ENCODE measurements at regions not wholly inside any gene's neighbourhood (a gene's known extent, or its start where the extent isn't known, plus 50 kb on each side); places are given as distances from the start of the nearest gene placed in this dataset.

DNA sequence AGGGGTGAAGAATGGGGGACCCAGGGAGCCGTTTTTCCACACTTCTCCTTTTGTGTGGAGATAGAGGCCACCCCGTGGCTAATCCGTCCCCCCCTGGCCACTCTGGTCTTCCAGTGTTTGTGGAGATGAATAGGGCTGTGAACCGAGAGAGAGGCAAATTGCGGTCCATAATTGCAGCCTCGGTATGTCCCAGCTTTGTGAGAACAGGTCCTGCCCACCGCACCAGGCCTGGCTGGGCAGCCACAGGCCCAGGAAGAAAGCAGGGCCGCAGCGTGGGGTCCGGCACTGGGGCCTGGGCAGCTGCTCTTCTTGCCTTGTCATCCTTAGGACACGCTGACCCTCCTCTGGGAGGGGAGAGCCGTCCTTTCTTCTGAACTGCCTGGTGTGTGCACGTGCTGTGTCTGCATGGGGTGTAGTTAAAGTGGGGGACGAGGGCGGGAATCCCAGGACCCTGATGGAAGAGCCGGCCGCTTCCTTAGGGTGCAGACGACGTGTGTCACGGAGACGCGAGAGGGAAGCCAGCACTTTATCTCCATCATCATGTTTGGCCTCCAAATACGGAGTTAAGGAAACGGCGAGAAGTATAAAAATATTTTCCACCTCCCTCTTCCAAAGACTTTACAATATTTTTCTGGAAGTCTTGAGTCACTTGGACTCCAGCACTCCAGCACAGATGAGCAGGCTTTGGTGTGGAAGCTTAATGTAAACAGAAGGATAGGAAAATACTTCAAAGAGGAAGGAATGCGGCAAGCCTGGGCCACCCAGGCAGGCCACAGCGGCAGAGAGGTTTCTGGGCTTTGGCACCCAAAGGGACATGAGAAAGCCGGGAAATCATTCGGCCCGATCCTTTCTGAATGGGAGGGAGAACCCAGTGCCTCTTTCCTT lies 1248.4 kb downstream of the BRD1 start:
- no peak overlapping the region for H3K4me3 ChIP-seq (ENCODE audit: low read depth, low read length)
- DNase-seq (ENCODE audit: low read depth) = no peak
- TF ChIP-seq MYC (IDR thresholded peaks at IDR 0.05; ENCODE audit: low read depth, low read length) = no peak
- TF ChIP-seq POLR2A (IDR thresholded peaks at IDR 0.05; ENCODE audit: extremely low read depth, insufficient read length) = no peak
- TF ChIP-seq, protein P1, sequence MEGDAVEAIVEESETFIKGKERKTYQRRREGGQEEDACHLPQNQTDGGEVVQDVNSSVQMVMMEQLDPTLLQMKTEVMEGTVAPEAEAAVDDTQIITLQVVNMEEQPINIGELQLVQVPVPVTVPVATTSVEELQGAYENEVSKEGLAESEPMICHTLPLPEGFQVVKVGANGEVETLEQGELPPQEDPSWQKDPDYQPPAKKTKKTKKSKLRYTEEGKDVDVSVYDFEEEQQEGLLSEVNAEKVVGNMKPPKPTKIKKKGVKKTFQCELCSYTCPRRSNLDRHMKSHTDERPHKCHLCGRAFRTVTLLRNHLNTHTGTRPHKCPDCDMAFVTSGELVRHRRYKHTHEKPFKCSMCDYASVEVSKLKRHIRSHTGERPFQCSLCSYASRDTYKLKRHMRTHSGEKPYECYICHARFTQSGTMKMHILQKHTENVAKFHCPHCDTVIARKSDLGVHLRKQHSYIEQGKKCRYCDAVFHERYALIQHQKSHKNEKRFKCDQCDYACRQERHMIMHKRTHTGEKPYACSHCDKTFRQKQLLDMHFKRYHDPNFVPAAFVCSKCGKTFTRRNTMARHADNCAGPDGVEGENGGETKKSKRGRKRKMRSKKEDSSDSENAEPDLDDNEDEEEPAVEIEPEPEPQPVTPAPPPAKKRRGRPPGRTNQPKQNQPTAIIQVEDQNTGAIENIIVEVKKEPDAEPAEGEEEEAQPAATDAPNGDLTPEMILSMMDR (IDR thresholded peaks at IDR 0.05; ENCODE audit: low read depth, low read length) = no peak
- TF ChIP-seq, protein P2, sequence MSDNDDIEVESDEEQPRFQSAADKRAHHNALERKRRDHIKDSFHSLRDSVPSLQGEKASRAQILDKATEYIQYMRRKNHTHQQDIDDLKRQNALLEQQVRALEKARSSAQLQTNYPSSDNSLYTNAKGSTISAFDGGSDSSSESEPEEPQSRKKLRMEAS (IDR thresholded peaks at IDR 0.05; ENCODE audit: low read depth, low read length) = no peak

DNA sequence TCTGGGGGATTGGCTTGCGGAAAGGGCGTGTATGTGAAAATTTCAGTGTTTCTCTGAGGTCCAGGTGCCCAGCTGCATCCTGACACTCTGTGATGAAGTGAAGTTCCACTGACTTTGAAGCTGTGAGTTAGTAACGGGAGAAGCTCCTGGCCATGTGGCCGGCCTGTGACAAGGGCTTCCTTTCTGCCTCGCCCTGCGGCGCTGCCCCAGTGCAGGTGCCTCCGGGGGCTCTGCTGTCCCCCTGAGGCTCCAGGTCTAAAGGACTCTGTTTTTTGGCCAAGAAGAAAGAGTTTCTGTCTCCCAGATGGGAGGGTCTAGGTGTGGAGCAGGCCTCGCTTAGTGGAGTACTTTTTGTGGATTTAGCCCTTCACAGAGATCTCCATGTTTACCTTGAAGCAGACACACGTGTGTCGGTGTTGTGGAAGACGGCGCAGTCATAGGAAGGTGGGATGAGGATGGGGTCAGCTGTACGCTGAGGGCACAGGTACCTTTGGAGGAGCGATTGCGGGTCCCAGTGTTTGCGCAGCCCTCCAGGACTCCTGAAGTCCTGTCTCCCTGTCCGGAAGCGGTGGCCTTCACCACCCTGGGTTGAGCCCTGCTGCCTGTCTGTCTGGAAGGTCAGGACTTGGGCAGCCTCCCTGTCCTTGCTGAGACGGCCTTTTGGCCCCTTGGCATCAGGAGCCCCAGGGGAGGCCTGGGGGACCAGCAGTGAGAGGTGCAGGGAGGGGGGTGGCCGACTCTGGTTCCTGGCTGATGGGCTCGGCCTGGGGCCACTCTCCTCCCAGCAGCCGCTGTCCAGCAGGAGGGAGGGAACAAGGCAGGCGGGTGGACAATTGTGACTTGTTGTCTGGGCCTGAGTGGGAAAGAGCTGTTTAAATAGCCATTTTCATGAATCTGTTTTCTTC lies 1249.3 kb downstream of the BRD1 start:
- TF ChIP-seq POLR2A (IDR thresholded peaks at IDR 0.05; ENCODE audit: extremely low read depth, insufficient read length) (no peak), MYC (IDR thresholded peaks at IDR 0.05; ENCODE audit: low read depth, low read length) (no peak)
- TF ChIP-seq, protein P1 (IDR thresholded peaks at IDR 0.05; ENCODE audit: low read depth, low read length) = no peak
- TF ChIP-seq, protein P2 (IDR thresholded peaks at IDR 0.05; ENCODE audit: low read depth, low read length) = no peak
- DNase-seq (ENCODE audit: low read depth) = no peak
- H3K4me3 ChIP-seq (ENCODE audit: low read depth, low read length) = no peak overlapping the region

DNA sequence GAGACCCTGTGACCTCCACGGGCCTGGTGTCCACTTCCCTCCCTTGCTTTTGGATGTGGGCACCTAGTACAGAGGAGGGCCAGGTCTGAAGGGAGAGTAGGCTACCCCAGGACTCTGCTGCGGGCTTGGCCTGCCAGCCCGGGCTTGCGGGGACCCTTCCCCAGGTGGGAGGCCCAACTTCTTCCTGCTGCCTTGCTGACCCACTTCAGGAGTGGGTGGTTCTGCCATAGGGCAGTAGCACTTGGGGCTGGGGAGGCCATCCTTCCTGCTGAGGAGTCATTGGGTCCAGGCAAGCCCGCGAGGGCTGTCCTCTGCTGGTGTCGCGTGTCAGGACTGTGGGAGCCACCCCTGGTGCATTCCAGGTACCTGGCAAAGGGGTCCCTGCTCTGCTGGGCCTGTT lies 1250.0 kb downstream of the BRD1 start:
- H3K4me3 ChIP-seq (ENCODE audit: low read depth, low read length) = no peak overlapping the region
- TF ChIP-seq, protein P1 (IDR thresholded peaks at IDR 0.05; ENCODE audit: low read depth, low read length) = no peak
- TF ChIP-seq MYC (IDR thresholded peaks at IDR 0.05; ENCODE audit: low read depth, low read length) (no peak), POLR2A (IDR thresholded peaks at IDR 0.05; ENCODE audit: extremely low read depth, insufficient read length) (no peak)
- TF ChIP-seq, protein P2 (IDR thresholded peaks at IDR 0.05; ENCODE audit: low read depth, low read length) = no peak
- DNase-seq (ENCODE audit: low read depth) = no peak

DNA sequence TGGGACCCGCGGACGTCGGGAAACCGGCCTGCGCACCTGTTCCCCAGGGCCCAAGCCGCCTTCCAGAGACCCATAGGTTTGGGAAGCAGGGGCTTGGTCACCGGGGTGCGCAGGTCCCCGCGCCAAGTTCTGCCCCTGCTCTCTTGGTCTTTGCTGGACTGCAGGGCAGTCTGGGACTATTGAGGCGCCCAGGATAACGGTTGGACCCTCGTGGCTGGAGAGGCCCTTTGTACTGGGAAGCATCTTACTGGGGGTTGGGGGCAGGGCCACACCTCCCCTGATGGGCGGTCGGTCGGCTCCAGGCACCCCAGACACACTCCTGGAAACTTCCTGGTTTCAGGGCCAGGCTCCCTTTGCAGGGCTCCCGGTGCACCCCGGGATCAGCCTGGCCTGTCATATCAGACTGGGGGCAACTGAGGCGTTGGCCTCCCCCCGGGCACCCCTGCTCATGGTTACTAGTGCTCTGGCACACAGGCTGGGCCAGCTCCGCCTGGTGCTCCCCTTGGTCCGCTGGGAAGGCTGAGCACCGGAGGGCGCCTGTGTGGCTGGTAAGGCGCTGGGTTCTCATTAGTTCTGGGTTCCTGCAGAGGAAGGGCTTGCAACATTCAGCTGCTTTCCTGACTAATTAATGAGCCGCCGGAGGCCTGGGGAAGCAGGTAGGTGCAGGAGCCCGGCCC lies 1250.5 kb downstream of the BRD1 start:
- DNase-seq (ENCODE audit: low read depth) = peak; percentile 27
- no peak overlapping the region for H3K4me3 ChIP-seq (ENCODE audit: low read depth, low read length)
- TF ChIP-seq, protein P2 (IDR thresholded peaks at IDR 0.05; ENCODE audit: low read depth, low read length) = no peak
- no peak for TF ChIP-seq MYC (IDR thresholded peaks at IDR 0.05; ENCODE audit: low read depth, low read length)
- TF ChIP-seq, protein P1 (IDR thresholded peaks at IDR 0.05; ENCODE audit: low read depth, low read length) = no peak
- TF ChIP-seq POLR2A (IDR thresholded peaks at IDR 0.05; ENCODE audit: extremely low read depth, insufficient read length) = no peak

DNA sequence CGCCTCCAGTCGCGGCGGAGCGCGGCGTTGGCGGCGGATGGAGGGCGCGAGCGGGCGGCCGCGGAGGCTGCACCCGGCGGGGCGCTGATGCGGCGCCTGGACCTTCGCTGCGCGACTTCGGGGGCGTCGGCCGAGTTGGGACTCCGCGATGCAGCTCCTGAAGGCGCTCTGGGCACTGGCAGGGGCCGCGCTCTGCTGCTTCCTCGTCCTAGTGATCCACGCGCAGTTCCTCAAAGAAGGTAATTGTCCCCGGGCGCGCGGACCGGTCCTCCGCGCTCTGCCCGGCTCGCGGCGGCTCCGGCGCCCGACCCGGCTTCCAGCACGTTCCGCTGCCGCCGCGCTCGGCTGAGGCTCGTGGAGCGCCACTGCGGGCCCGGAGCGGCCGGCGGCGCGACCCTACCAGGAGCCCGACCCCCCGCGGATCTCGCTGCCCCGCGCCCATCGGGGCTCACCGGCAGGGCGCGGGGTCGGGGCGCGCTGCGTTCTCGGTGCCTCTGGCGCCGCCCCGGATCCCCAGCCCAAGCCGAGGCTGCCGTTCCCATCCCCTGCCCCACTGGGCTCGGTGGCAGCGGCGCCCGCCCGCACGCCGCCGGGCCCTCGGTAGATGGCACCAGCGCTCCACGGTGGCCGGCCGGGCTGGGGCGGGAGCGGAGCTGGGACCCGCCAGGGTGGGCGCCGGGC lies 1251.2 kb downstream of the BRD1 start:
- no peak overlapping the region for H3K4me3 ChIP-seq (ENCODE audit: low read depth, low read length)
- peak; percentile 24 for DNase-seq (ENCODE audit: low read depth)

More for the DNA sequence above, 1251.2 kb downstream of the BRD1 start:
- TF ChIP-seq POLR2A (IDR thresholded peaks at IDR 0.05; ENCODE audit: extremely low read depth, insufficient read length) = no peak
- TF ChIP-seq, protein P1 (IDR thresholded peaks at IDR 0.05; ENCODE audit: low read depth, low read length) = peak; percentile 18

Measured in NB4 (cell line).